GM19455 (cell line): ENCODE measurements at regions not wholly inside any gene's neighbourhood (a gene's known extent, or its start where the extent isn't known, plus 50 kb on each side); places are given as distances from the start of the nearest gene placed in this dataset.
A peak's percentile ranks its signal among the peaks of the same experiment; 100 is the strongest.
"Not testable (repeated sequence)": the region's sequence is repeated elsewhere in the genome, so short reads cannot be mapped to it uniquely, and the experiment has no call there.

Source experiments
- ATAC-seq: cut with Tn5 transposase; IDR thresholded peaks from one replicate; pipeline ENCODE4 v1.9.1; 2021; ENCODE audit not compliant: unreplicated experiment

DNA sequence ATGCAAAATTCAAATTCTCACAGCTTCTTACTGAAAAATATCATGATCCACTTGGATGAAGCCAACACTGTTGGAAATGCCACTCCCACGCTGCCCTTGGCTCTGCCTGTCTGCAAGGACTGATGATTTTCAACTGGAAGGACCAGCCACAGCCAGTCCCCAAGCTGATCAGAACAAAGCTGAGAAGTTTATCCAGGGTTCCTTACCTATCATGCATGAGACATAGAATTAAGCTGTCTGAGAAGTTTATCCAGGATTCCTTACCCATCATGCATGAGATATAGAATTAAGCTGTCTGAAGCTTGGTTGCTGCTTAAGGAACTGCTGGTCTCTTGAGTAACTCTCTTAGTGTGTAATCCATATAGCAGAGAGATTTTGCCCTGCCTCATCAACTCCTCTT lies 159.8 kb upstream of the TMEM260 start:
- no peak for ATAC-seq

DNA sequence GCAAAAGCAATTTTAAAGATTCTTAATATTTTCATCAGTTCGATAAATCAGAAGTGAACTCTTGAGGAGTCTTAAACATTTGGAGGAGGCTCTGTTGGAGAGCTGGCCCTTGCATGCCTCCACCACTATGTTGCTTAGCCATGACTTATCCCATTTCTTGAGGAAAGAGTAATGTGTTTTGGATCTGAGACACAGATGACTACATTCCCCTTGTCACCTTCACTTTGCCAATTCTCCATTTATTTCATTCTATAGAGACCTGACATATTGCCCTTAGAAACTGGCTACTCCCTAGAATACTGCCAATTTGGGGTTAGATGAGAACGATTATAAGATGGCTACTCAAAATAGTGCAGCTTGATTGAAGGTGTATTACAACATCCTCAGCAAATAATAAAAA lies 157.4 kb upstream of the TMEM260 start:
- no peak for ATAC-seq

DNA sequence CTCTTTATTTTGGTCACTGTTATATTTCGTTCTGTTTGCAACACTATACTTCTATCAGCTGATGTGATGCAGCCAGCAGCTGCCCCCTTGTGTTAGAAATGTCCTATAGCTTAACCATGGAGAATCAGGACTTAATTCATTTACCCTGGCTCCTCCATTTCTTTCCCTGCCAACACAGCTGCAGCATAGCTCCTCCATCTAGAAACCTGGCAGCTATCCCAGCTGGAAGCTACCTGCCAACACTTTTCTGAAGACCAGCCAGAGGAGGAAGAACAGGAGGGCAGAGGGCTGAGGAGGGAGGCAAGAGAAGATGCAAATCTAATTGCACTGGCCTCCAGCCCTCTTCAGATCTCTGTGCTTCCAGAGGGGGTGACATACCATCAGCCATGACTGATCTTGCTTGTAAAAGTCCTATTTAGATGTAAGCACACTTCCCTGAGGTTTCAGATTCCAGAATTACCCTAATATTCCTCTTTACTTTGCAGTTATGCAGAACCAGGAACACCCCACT lies 156.8 kb upstream of the TMEM260 start:
- ATAC-seq: no peak

GRCh38 chr14:56423544-56423943 lies 156.1 kb upstream of the TMEM260 start:
- no peak for ATAC-seq

DNA sequence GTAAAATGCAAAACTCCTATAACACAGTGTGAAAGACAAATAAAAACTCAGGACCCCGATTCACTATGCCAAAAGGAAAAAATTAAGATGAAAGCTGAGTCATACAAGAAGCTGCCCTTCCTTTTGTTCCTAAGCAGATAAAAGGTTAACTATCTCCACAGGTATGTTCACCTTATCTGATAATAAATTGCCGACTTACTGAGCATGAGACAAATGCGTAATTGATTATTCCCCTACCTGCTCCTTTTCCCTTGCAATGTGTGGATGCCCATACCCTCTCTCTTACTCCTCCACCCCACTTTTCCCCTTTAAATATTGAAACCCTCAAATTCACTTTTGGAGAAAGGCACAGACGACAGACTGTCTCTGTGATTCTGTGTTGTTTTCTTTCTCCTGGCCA lies 148.6 kb upstream of the TMEM260 start:
- no peak for ATAC-seq

DNA sequence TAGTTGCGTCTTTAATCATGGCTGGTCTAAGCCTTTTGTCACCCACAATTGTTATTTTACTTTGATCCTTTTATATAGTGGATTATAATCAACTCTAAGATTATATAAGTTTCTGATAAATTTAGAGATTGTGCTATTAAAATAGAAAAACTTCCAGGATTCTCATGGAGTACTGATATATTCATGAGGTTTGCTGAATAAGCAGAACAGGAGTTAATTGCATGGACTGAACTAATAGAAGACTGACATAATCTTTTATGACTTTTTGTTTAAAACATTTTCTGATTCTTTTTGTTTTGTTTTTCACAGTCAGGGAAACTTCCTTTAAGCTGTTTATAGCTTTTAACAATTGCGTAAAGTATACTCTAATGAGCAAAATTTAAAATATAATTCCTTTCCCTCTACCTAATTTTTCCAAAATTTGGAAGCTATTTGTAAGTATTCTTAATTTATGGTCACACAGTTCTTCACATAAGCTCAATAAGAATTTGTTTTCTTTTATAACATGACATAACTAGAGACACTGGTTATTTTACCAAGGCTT lies 129.9 kb upstream of the TMEM260 start:
- ATAC-seq: no peak

GRCh38 chr14:56452940-56453339 lies 126.7 kb upstream of the TMEM260 start:
- no peak for ATAC-seq

DNA sequence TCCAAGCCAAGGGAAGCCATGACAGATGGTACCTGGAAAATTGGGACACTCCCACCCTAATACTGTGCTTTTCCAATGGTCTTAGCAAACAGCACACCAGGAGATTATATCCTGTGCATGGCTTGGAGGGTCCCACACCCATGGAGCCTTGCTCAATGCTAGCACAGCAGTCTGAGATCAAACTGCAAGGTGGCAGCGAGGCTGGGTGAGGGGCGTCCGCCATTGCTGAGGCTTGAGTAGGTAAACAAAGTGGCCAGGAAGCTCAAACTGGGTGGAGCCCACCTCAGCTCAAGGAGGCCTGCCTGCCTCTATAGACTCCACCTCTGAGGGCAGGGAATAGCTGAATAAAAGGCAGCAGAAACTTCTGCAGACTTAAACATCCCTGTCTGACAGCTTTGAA lies 124.9 kb upstream of the TMEM260 start:
- ATAC-seq: not testable (repeated sequence)

DNA sequence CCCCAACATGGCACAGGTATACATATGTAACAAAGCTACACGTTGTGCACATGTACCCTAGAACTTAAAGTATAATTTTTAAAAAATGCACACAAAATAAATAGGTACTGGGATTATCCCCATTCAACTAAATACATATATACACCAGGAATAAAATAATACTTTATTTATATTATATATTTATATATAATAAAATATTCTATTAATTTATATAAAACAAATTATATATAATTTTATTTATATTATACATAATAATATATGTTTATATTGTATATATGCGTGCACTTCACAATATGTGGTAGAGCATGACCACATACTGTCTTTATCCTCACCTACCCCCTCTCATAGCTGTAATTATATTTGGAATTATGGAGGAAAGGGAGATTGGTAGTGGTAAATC lies 119.1 kb upstream of the TMEM260 start:
- ATAC-seq: no peak

GRCh38 chr14:56461276-56462275 lies 118.0 kb upstream of the TMEM260 start:
- ATAC-seq: no peak

DNA sequence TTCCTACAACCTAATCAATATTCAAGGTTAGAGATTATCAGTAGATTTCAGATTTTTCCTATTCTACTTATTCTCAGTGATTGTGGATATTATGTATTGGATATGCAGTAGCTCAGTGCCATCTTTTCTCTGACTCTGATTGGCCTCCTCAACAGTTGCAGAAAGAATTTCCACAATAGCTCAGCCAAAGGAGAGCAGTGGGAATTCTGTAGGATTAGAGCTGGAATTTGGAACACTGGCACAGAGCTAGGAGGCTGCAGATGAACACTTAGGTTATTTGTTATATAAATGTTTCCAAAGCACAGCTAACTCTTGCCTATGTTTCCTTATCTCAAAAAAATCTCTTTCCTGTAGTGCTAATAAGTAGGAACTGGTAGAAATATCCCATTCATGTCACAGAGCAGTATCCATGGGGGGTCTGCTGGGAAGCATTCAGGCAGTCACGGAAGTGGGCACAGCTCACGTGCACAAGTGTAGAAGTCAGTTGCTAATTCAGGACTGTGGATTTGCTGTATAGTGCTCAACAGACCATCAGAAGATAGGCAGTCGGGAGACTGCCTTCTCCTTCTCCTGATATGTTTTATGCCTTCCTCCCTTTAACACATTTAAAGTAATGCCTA lies 116.2 kb upstream of the TMEM260 start:
- no peak for ATAC-seq

DNA sequence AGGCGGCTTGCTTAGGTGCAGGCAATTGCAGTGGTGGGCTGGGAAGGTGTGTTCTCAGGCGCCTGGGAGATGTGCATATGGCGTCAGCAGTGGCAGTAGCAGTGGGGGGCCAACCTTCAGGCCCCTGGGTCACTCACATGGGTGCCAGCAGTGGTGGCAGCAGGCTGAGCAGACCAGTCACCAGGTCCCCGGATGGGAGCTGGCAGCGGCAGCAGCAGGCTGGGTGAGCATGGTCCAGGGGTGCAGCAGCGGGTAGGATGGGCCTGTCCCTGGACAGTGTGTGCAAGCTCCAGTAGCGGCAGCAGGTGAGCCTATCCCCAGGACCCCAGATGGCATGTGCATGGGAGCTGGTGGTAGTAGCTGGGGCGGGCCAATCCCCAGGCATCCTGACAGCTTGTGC lies 108.5 kb upstream of the TMEM260 start:
- ATAC-seq: no peak

- ATAC-seq: no peak
Measured at GRCh38 chr14:56474419-56475022, 105.1 kb upstream of the TMEM260 start.

DNA sequence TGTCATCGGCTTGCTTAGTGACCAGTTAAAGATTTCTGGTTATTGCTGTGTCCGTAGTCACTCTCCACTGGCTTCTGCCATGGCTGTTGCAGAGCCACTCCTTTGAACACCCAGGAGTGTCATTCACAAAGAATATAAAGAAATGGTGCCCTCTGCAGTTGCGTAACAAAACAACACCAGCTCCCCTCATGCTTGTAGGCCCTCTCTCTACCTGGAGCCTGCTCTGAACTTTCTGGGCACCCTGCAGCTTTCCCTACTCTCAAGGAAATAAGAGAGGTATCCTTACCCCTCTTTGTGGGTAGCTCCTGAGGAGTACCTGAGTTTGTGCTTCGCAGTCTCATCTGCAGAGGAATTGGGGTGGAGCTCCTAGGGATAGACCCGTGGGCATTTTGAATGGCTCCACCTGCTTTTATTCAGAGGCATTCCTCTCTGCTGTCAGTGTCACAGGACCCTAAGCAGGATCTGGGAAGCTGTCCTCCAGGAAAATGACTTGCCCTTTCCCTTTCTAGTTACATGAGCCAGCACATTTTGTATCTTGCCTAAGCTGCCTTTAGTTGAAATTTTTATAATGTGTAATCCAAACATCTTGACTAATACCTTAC lies 97.2 kb upstream of the TMEM260 start:
- no peak for ATAC-seq

GRCh38 chr14:56487090-56487667 lies 92.4 kb upstream of the TMEM260 start:
- no peak for ATAC-seq

- no peak for ATAC-seq
Measured at GRCh38 chr14:56487761-56488160, 91.8 kb upstream of the TMEM260 start.

GRCh38 chr14:56488306-56488705 lies 91.3 kb upstream of the TMEM260 start:
- ATAC-seq: no peak

- ATAC-seq: no peak
Measured at GRCh38 chr14:56490379-56490778, 89.2 kb upstream of the TMEM260 start.

- peak; percentile 77 for ATAC-seq
Measured at GRCh38 chr14:56491299-56492285, 88.0 kb upstream of the TMEM260 start.
